CD14-positive monocyte (primary cell): ENCODE measurements at regions not wholly inside any gene's neighbourhood (a gene's known extent, or its start where the extent isn't known, plus 50 kb on each side); places are given as distances from the start of the nearest gene placed in this dataset.
A peak's percentile ranks its signal among the peaks of the same experiment; 100 is the strongest.
"Not testable (repeated sequence)": the region's sequence is repeated elsewhere in the genome, so short reads cannot be mapped to it uniquely, and the experiment has no call there.

ENCODE experiments used
- DNase-seq, 3 donors: peaks; one replicate each; pipeline ENCODE4 v3.0.0-alpha.2; 2011 to 2022
- H2AFZ ChIP-seq: 2 replicates; pipeline ENCODE4 v1.6.0; 2012; ENCODE audit warnings: mild to moderate bottlenecking, low read depth, low read length, inconsistent platforms; ENCODE audit not compliant: insufficient read depth, poor library complexity, severe bottlenecking
- H3K27ac ChIP-seq, 2 donors: 1 replicate in 1 of 2; 2 replicates in 1 of 2; pipeline ENCODE4 v1.5.1; 2012 to 2013; ENCODE audit warnings: low read length in 2 of 2, control low read depth in 1 of 2, inconsistent platforms in 1 of 2, low read depth in 1 of 2, mild to moderate bottlenecking in 1 of 2
- H3K27me3 ChIP-seq, 2 donors: one replicate each; pipeline versions ENCODE4 v1.6.0 to v1.6.1; 2011 to 2013; ENCODE audit warnings: low read length in 2 of 2; ENCODE audit not compliant: control insufficient read depth in 2 of 2, insufficient read depth in 2 of 2
- H3K36me3 ChIP-seq, 2 donors: replicated peaks in 1 of 2; 1 replicate in 1 of 2; 2 replicates in 1 of 2; pipeline versions ENCODE4 v1.5.1 to v1.6.1; 2012 to 2013; ENCODE audit warnings: low read length in 2 of 2, control low read depth in 1 of 2, inconsistent platforms in 1 of 2, mild to moderate bottlenecking in 1 of 2; ENCODE audit not compliant: insufficient read depth in 2 of 2, control insufficient read depth in 1 of 2
- H3K4me1 ChIP-seq, 2 donors: 1 replicate in 1 of 2; 2 replicates in 1 of 2; pipeline versions ENCODE4 v1.5.1 to v1.6.1; 2012 to 2013; ENCODE audit warnings: low read length in 2 of 2, control low read depth in 1 of 2, inconsistent platforms in 1 of 2, mild to moderate bottlenecking in 1 of 2, moderate library complexity in 1 of 2; ENCODE audit not compliant: insufficient read depth in 2 of 2, control insufficient read depth in 1 of 2
- H3K4me2 ChIP-seq: replicated peaks from 2 replicates; pipeline ENCODE3; 2012; ENCODE audit warnings: low read length, moderate library complexity, mild to moderate bottlenecking; ENCODE audit not compliant: poor library complexity, severe bottlenecking; ENCODE audit errors: extremely low read depth
- H3K4me3 ChIP-seq, 3 experiments: fragments of 200-600 bp in 1 of 3; sonication (generic) in 1 of 3; replicated peaks in 1 of 3; 1 replicate in 2 of 3; 2 replicates in 1 of 3; pipeline ENCODE4 v1.5.1; 2011 to 2013; ENCODE audit warnings: low read length in 3 of 3, mild to moderate bottlenecking in 3 of 3, control low read depth in 2 of 3, low read depth in 2 of 3, inconsistent platforms in 1 of 3, moderate library complexity in 1 of 3
- H3K79me2 ChIP-seq: 2 replicates; pipeline ENCODE4 v1.6.0; 2012; ENCODE audit warnings: mild to moderate bottlenecking, control low read depth, inconsistent platforms, low read length, moderate library complexity; ENCODE audit not compliant: insufficient read depth
- H3K9ac ChIP-seq: 2 replicates; pipeline ENCODE4 v1.6.0; 2017; ENCODE audit warnings: low read length, mild to moderate bottlenecking; ENCODE audit not compliant: insufficient read depth, poor library complexity, severe bottlenecking
- H3K9me3 ChIP-seq, 2 donors: replicated peaks in 1 of 2; 1 replicate in 1 of 2; 2 replicates in 1 of 2; pipeline versions ENCODE4 v1.5.1 to v1.6.1; 2012 to 2013; ENCODE audit warnings: low read length in 2 of 2, control low read depth in 1 of 2; ENCODE audit not compliant: control insufficient read depth in 1 of 2, insufficient read depth in 1 of 2
- H4K20me1 ChIP-seq: 2 replicates; pipeline ENCODE4 v1.6.0; 2012; ENCODE audit warnings: mild to moderate bottlenecking, low read length, control low read depth, moderate library complexity; ENCODE audit not compliant: insufficient read depth
- H3K27ac Mint-ChIP-seq, 7 donors: one replicate each; pipeline ENCODE4 v1.8.0; 2020; ENCODE audit warnings: mild to moderate bottlenecking in 7 of 7, mixed read lengths in 7 of 7, moderate library complexity in 6 of 7, inconsistent platforms in 2 of 7
- H3K27me3 Mint-ChIP-seq, 3 donors: one replicate each; pipeline ENCODE4 v1.8.0; 2021 to 2022; ENCODE audit warnings: low read depth in 3 of 3, mild to moderate bottlenecking in 3 of 3, mixed read lengths in 3 of 3, moderate library complexity in 3 of 3, inconsistent platforms in 1 of 3
- H3K36me3 Mint-ChIP-seq, 2 donors: one replicate each; pipeline ENCODE4 v1.8.0; 2020; ENCODE audit warnings: mixed read lengths in 2 of 2, inconsistent platforms in 1 of 2, mild to moderate bottlenecking in 1 of 2
- H3K4me1 Mint-ChIP-seq: one replicate; pipeline ENCODE4 v1.8.0; 2020; ENCODE audit warnings: mild to moderate bottlenecking, mixed read lengths
- H3K4me3 Mint-ChIP-seq, 2 donors: one replicate each; pipeline ENCODE4 v1.8.0; 2020; ENCODE audit warnings: mild to moderate bottlenecking in 2 of 2, mixed read lengths in 2 of 2, moderate library complexity in 1 of 2
- H3K9me3 Mint-ChIP-seq, 7 donors: one replicate each; pipeline ENCODE4 v1.8.0; 2020 to 2022; ENCODE audit warnings: mixed read lengths in 7 of 7, mild to moderate bottlenecking in 6 of 7, moderate library complexity in 6 of 7, inconsistent platforms in 2 of 7
- WGBS: methylation state at CpG from one replicate; pipeline ENCODE4 v1.1.5; 2013; ENCODE audit warnings: missing lambda C conversion rate; ENCODE audit not compliant: insufficient coverage; 5-methylcytosine and 5-hydroxymethylcytosine counted together
- intact Hi-C, 2 donors: fragments of 100-400 bp; cut with micrococcal nuclease; formaldehyde crosslinking; loops; one replicate each; pipeline versions ENCODE4 v1.15.0 to v1.15.1; 2023
- TF ChIP-seq, protein P1 (sequence below): fragments of 200-600 bp; IDR thresholded peaks from one replicate; pipeline ENCODE4 v1.8.0; 2022; ENCODE audit warnings: antibody characterized with exemption, mild to moderate bottlenecking

DNA sequence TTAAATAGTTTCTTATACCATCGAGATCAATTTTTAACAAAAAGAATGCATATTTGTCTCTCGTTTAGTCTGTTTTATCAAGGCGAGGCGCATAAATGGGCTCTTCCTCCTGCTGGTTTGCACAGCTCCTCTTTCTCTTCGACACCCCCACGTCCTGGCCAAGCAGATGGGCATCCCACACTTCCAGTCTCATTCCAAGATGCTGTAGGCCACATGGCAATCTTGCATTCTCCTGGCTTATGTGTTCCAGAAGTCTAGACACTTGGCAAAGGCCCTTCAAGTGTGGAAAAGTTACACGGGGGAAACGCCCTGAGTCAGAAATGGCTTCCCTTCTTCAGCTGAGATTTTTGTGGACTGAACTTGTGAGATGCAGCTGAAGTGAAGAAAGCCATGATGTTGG is 447.1 kb downstream of the QKI start:
- Histone ChIP-seq H3K4me2 (no peak overlapping the region), H3K4me3 (no peak overlapping the region), H3K9ac (no peak overlapping the region), H3K4me1 (peaks cover 0 to 6% of the 10 kb centered on the region in 2 donors), H3K9me3 (no peaks in the 10 kb centered on the region), H3K36me3 (no peaks in the 10 kb centered on the region), H3K27ac (no peak overlapping the region), H3K27me3 (peaks cover 17 to 24% of the 10 kb centered on the region in 2 donors), H4K20me1 (no peaks in the 10 kb centered on the region), H2AFZ (no peak overlapping the region), H3K79me2 (no peaks in the 10 kb centered on the region)
- no peaks in the 10 kb centered on the region for H3K36me3 Mint-ChIP-seq
- intact Hi-C loops: no loop called here
- H3K27me3 Mint-ChIP-seq: peaks cover 19 to 53% (median 40%) of the 10 kb centered on the region in 3 donors
- H3K4me3 Mint-ChIP-seq: peak overlapping the region in 1 of 2 donors; percentile 19
- WGBS: 88% methylated on average over 7 of the region's 8 CpGs
- no peak overlapping the region for H3K27ac Mint-ChIP-seq
- H3K9me3 Mint-ChIP-seq: peaks cover 0 to 11% (median 3%) of the 10 kb centered on the region in 7 donors
- TF ChIP-seq, protein P1, sequence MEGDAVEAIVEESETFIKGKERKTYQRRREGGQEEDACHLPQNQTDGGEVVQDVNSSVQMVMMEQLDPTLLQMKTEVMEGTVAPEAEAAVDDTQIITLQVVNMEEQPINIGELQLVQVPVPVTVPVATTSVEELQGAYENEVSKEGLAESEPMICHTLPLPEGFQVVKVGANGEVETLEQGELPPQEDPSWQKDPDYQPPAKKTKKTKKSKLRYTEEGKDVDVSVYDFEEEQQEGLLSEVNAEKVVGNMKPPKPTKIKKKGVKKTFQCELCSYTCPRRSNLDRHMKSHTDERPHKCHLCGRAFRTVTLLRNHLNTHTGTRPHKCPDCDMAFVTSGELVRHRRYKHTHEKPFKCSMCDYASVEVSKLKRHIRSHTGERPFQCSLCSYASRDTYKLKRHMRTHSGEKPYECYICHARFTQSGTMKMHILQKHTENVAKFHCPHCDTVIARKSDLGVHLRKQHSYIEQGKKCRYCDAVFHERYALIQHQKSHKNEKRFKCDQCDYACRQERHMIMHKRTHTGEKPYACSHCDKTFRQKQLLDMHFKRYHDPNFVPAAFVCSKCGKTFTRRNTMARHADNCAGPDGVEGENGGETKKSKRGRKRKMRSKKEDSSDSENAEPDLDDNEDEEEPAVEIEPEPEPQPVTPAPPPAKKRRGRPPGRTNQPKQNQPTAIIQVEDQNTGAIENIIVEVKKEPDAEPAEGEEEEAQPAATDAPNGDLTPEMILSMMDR: no peak
- no peak for DNase-seq
- H3K4me1 Mint-ChIP-seq: peaks cover 8% of the 10 kb centered on the region

DNA sequence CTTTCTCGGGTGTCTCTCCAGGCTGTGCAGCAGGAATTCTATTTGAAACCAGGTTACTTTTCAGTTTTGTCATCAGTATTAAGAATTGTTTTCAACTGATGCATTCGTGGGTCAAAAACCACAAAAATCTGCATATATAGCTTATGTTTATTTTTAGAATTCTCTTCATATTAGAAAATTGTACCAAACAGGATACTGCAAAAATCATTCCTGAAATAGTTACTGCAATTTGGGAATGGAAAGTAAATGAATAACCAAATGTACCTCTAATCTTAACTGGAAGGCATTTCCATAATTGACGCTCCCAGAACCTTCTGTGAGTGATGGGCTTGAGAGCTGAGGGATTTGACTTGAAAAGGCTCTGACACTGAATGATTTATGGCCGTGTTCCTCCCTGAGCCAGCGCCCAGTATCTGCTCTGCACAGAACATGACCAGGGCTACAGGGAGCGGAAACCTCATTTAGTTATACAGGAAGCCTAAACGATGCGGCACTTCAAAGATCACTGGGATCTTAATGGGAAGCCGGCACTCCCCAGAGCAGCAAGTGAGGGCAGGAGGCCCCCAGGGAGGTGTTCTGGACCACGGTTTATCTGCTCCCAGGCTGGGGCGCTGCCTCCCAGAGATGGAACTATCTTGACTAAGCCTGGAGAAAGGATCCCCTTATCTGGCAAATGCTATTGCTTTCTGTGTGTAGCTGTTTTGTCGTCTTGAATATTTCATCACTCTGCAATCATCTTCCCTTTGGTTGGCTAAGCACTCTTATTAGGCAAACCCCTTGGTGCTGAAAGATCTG is 446.0 kb downstream of the QKI start:
- intact Hi-C loops: no loop called here
- peaks cover 0 to 11% (median 3%) of the 10 kb centered on the region in 7 donors for H3K9me3 Mint-ChIP-seq
- Histone ChIP-seq H3K4me3 (peak overlapping the region in 1 of 3 experiments; percentile 8), H2AFZ (peak overlapping the region; percentile 52), H3K4me1 (peaks cover 0 to 6% of the 10 kb centered on the region in 2 donors), H3K9me3 (no peaks in the 10 kb centered on the region), H3K27me3 (peaks cover 17 to 24% of the 10 kb centered on the region in 2 donors), H4K20me1 (no peaks in the 10 kb centered on the region), H3K79me2 (no peaks in the 10 kb centered on the region), H3K36me3 (no peaks in the 10 kb centered on the region), H3K9ac (no peak overlapping the region), H3K27ac (no peak overlapping the region), H3K4me2 (peak overlapping the region; percentile 12)
- TF ChIP-seq, protein P1: no peak
- no peaks in the 10 kb centered on the region for H3K36me3 Mint-ChIP-seq
- peaks cover 18 to 53% (median 42%) of the 10 kb centered on the region in 3 donors for H3K27me3 Mint-ChIP-seq
- no peak overlapping the region for H3K27ac Mint-ChIP-seq
- peaks cover 8% of the 10 kb centered on the region for H3K4me1 Mint-ChIP-seq
- DNase-seq: no peak
- WGBS: 4% methylated on average over 7 of the region's 12 CpGs
- H3K4me3 Mint-ChIP-seq: peak overlapping the region in 1 of 2 donors; percentile 39

DNA sequence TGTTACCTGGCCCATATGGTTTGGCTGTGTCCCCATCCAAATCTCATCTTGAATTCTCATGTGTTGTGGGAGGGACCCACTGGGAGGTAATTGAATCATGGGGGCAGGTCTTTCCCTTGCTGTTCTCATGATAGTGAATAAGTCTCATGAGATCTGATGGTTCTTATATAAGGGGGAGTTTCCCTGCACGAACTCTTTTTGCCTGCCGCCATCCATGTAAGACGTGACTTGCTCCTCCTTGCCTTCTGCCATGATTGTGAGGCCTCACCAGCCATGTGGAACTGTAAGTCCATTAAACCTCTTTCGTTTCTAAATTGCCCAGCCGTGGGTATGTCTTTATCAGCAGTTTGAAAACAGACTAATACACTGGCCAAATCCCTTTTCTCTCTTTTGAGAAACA is 444.4 kb downstream of the QKI start:
- H3K4me1 ChIP-seq, H3K4me3 ChIP-seq, H3K9me3 ChIP-seq, H3K4me1 Mint-ChIP-seq, DNase-seq, H3K27ac Mint-ChIP-seq, H2AFZ ChIP-seq, H4K20me1 ChIP-seq, H3K36me3 ChIP-seq, H3K79me2 ChIP-seq, H3K4me2 ChIP-seq, H3K27ac ChIP-seq, intact Hi-C loops, H3K9me3 Mint-ChIP-seq, H3K36me3 Mint-ChIP-seq, H3K4me3 Mint-ChIP-seq, H3K9ac ChIP-seq: not testable (repeated sequence)
- WGBS: 100% methylated on average over 2 of the region's 5 CpGs
- H3K27me3 ChIP-seq: peaks cover 17 to 24% of the 10 kb centered on the region in 2 donors
- peaks cover 20 to 49% (median 39%) of the 10 kb centered on the region in 3 donors for H3K27me3 Mint-ChIP-seq
